K562 (cell line): ENCODE measurements at regions not wholly inside any gene's neighbourhood (a gene's known extent, or its start where the extent isn't known, plus 50 kb on each side); places are given as distances from the start of the nearest gene placed in this dataset.

Source experiments
- ARID1B ChIP-seq: fragments of 450-650 bp; IDR thresholded peaks from 2 replicates; pipeline ENCODE4 v1.6.1; 2016; ENCODE audit warnings: antibody characterized with exemption, mild to moderate bottlenecking, inconsistent platforms
- CHD1 ChIP-seq: fragments of 200-600 bp; sonication (generic); IDR thresholded peaks from one replicate; pipeline ENCODE4 v1.6.1; 2012; ENCODE audit warnings: mild to moderate bottlenecking, moderate library complexity, low read length, inconsistent platforms
- CHD7 ChIP-seq: fragments of 200-600 bp; sonication (generic); IDR thresholded peaks from one replicate; pipeline ENCODE4 v1.6.1; 2012; ENCODE audit warnings: mild to moderate bottlenecking, low read depth, low read length, inconsistent platforms
- MAFG ChIP-seq: fragments of 450-650 bp; conservative IDR thresholded peaks from 2 replicates; pipeline ENCODE4 v1.6.1; 2016; ENCODE audit warnings: missing genetic modification characterization, missing compliant biosample characterization
- RUNX1 ChIP-seq: sonication (generic); IDR thresholded peaks from 2 replicates; pipeline ENCODE4 v1.6.1; 2016; ENCODE audit warnings: antibody characterized with exemption, low read depth
- SIRT6 ChIP-seq: IDR thresholded peaks from one replicate; pipeline ENCODE4 v1.6.1; 2012; ENCODE audit warnings: low read depth, mild to moderate bottlenecking, control low read depth, inconsistent platforms, low read length, moderate library complexity
- ZBED1 ChIP-seq: IDR thresholded peaks from 2 replicates; pipeline ENCODE4 v1.6.1; 2014
- ZKSCAN3 ChIP-seq: fragments of 250-450 bp; sonication (Bioruptor Pico); IDR thresholded peaks from 2 replicates; pipeline ENCODE4 v1.4.0; 2020
- ZNF347 ChIP-seq: fragments of 450-650 bp; formaldehyde crosslinking; IDR thresholded peaks from 2 replicates; pipeline ENCODE4 v1.4.0; 2020; ENCODE audit warnings: low read depth, mild to moderate bottlenecking, moderate library complexity
- ZNF407 ChIP-seq: fragments of 450-650 bp; IDR thresholded peaks from 2 replicates; pipeline ENCODE4 v1.6.1; 2016; ENCODE audit warnings: low read depth
- ZNF436 ChIP-seq: fragments of 250-450, 450-650 bp; sonication (Bioruptor Pico); formaldehyde crosslinking; IDR thresholded peaks from 2 replicates; pipeline ENCODE4 v1.7.0; 2020; ENCODE audit warnings: mild to moderate bottlenecking

- TF ChIP-seq MAFG (tag) (no peak), RUNX1 (no peak), ZNF347 (no peak), CHD7 (no peak), ARID1B (no peak), ZNF407 (no peak), CHD1 (no peak), ZNF436 (CRISPR knock-in tag) (no peak), ZBED1 (no peak), ZKSCAN3 (CRISPR knock-in tag) (no peak), SIRT6 (no peak)
Observed at GRCh38 chr6:154675602-154676088, 57.6 kb upstream of the SCAF8 start (continued).
